B cell (primary cell): ENCODE measurements at regions not wholly inside any gene's neighbourhood (a gene's known extent, or its start where the extent isn't known, plus 50 kb on each side); places are given as distances from the start of the nearest gene placed in this dataset.

Source experiments
- CTCF ChIP-seq: fragments of 200-600 bp; IDR thresholded peaks from one replicate; pipeline ENCODE4 v1.8.0; 2022; ENCODE audit warnings: antibody characterized with exemption, mild to moderate bottlenecking
- EZH2 ChIP-seq: IDR thresholded peaks from 2 replicates; pipeline ENCODE4 v1.6.1; 2012; ENCODE audit warnings: borderline replicate concordance, low read depth, mild to moderate bottlenecking, moderate library complexity, low read length; ENCODE audit not compliant: insufficient read depth, poor library complexity, severe bottlenecking

GRCh38 chr1:67970088-67970487 lies 80.3 kb downstream of the DIRAS3 start:
- no peak for TF ChIP-seq CTCF
- no peak for TF ChIP-seq EZH2
